ENCODE measurements at regions not wholly inside any gene's neighbourhood (a gene's known extent, or its start where the extent isn't known, plus 50 kb on each side); places are given as distances from the start of the nearest gene placed in this dataset.

DNA sequence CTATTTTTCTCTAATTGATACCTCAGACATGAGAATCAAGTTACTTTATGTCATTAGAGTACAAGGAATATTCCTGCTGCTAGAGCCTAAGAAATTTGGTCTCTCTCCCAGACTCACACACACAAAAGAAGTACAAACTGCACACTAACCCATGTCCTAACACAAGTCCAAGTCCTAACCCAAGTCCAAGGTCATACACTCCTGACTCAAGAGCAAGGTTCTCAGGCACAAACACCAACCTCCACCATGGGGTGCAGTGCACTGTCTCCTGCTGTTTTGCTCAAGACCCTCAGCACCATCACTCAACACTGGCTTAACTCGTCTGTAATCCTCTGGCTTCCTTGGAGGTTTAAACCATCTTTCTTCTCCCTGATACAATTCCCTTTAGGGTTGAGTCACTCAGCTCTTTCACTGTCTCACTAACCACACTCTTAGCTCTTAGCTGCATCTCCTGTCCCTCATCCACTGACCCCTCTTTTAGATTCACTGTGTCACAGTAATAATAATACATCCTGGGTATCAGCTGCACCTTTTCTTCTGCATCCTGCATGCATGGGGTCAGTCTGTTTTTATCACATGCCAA is 129.8 kb downstream of the BCL2L11 start:
- TF ChIP-seq, protein P1, sequence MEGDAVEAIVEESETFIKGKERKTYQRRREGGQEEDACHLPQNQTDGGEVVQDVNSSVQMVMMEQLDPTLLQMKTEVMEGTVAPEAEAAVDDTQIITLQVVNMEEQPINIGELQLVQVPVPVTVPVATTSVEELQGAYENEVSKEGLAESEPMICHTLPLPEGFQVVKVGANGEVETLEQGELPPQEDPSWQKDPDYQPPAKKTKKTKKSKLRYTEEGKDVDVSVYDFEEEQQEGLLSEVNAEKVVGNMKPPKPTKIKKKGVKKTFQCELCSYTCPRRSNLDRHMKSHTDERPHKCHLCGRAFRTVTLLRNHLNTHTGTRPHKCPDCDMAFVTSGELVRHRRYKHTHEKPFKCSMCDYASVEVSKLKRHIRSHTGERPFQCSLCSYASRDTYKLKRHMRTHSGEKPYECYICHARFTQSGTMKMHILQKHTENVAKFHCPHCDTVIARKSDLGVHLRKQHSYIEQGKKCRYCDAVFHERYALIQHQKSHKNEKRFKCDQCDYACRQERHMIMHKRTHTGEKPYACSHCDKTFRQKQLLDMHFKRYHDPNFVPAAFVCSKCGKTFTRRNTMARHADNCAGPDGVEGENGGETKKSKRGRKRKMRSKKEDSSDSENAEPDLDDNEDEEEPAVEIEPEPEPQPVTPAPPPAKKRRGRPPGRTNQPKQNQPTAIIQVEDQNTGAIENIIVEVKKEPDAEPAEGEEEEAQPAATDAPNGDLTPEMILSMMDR (conservative IDR thresholded peaks at IDR 0.05; ENCODE audit: low read length): no peak
- TF ChIP-seq EZH2phosphoT487 (IDR thresholded peaks at IDR 0.05; ENCODE audit: borderline replicate concordance, low read depth, low read length): no peak
